Ammon's horn (tissue), 1 donor: ENCODE measurements at regions not wholly inside any gene's neighbourhood (a gene's known extent, or its start where the extent isn't known, plus 50 kb on each side); places are given as distances from the start of the nearest gene placed in this dataset.
A peak's percentile ranks its signal among the peaks of the same experiment; 100 is the strongest.
"Not testable (repeated sequence)": the region's sequence is repeated elsewhere in the genome, so short reads cannot be mapped to it uniquely, and the experiment has no call there.

Experiments used
- DNase-seq: peaks from one replicate; pipeline ENCODE4 v3.0.0-alpha.2; 2016; ENCODE audit warnings: low spot score

- DNase-seq: not testable (repeated sequence)
Observed at GRCh38 chr9:85792057-85792456, 50.3 kb upstream of the AGTPBP1 start.

DNA sequence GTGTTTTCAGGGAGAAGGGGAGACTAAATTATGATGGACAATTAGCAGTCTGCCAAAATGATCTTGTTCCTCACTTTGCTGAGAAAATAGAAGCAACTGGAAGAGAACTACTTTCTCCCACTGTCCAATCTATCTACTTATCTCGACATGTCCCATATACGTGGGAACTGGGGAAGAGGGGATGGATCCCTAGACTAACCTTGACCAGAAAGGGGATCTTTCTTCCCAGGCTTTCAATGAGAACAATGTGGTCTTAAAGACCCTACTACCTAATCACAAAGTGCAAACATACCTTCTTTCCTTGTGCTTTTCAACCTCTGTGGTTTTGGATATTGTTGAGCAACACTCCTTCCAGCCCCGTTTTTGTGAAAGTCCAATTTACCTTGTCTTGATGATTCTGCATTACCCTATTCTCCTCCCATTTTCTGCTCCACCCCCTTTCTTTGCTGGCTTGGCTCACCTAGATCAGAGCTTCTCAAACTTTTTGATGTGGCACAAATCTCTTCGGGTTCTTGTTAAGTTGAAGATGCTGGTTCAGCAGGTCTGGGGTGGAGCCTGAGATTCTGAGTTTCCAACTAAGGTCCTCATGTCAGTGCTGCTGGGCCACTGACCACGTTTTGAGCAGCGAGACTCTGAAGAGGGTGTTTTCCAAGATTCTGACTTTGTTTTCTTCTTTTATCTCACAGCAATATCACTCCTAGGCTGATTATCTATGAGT, 61.4 kb upstream of the AGTPBP1 start:
- DNase-seq: not testable (repeated sequence)

DNA sequence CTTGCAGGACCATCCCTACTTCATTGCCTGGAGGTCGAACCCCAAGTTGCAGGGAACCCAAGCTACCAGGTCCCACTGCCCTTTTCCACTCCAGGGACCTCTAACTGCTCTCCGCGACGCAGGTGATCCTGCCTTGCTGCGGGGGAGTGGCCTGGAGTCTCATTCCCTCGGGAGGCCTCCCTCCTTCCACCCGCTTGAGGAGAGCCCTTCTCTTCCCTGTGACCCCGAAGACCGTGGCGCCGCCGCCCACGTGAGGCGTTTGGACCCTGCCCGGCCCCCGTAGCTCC, 63.0 kb upstream of the AGTPBP1 start:
- DNase-seq: not testable (repeated sequence)

- peak; percentile 81 for DNase-seq
Observed at GRCh38 chr9:85805134-85806005, 63.6 kb upstream of the AGTPBP1 start.

DNA sequence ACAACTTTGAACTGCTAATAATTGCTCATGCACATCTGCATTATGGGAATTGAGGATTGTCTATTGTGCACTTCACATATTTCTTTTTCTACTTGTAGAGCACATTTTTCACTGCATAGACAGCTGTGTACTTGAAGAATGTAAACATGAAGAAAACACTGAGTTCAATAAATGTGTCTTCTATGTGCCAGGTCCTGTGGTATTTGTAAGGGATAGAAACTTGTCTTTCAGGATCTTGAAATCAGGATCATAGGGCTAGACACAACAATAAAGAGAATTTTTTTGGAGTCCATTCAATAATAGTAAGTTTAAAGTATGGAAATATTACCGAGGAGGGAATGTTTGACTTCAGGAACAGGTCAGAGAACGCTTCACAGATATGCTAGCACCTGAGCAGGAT, 66.6 kb upstream of the AGTPBP1 start:
- not testable (repeated sequence) for DNase-seq

- DNase-seq: not testable (repeated sequence)
Observed at GRCh38 chr9:85813388-85813787, 71.6 kb upstream of the AGTPBP1 start.

- not testable (repeated sequence) for DNase-seq
Observed at GRCh38 chr9:85814800-85815199, 73.0 kb upstream of the AGTPBP1 start.

- peak; percentile 15 for DNase-seq
Observed at GRCh38 chr9:85818971-85819370, 77.2 kb upstream of the AGTPBP1 start.

DNA sequence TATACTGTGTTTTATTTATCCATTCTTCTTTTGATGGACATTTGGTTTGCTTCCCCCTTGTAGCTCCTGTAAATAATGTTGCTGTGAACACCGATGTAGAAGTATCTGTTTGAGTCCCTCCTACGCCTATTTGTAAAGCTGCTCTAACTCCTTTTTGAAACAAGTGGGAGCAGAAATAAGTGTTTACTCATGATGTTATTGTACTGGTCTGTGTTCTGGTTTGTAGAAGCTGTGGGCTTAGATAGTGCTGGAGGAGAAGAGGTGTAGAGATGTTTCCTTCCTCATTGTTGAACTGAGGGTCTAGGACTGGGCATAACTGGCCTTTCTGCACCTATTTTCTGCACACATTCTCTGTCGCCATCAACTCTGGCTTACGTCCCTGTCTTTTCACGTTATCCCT, 78.8 kb upstream of the AGTPBP1 start:
- not testable (repeated sequence) for DNase-seq

- not testable (repeated sequence) for DNase-seq
Observed at GRCh38 chr9:85824949-85825348, 83.2 kb upstream of the AGTPBP1 start.

GRCh38 chr9:85834591-85834990, 92.8 kb upstream of the AGTPBP1 start:
- not testable (repeated sequence) for DNase-seq

DNA sequence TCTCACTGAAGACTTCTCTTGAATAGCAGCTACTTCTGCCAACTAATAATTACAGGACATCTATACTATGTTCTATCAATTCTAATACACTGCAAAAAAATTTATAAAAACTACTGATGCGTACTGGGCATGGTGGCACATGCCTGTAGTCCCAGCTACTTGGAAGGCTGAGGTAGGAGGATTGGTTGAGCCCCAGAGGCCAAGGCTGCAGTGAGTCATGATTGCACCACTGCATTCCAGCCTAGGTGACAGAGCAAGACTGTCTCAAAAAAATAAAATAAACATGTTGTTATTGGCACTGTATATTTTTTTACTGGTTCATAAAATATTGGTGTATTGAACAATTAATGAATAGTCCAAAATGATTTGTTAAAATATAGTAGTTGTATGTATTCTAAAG, 97.0 kb upstream of the NAA35 start:
- not testable (repeated sequence) for DNase-seq

GRCh38 chr9:85847782-85848181, 93.2 kb upstream of the NAA35 start:
- not testable (repeated sequence) for DNase-seq

- peak; percentile 15 for DNase-seq
Observed at GRCh38 chr9:85858056-85858750, 82.7 kb upstream of the NAA35 start.

DNA sequence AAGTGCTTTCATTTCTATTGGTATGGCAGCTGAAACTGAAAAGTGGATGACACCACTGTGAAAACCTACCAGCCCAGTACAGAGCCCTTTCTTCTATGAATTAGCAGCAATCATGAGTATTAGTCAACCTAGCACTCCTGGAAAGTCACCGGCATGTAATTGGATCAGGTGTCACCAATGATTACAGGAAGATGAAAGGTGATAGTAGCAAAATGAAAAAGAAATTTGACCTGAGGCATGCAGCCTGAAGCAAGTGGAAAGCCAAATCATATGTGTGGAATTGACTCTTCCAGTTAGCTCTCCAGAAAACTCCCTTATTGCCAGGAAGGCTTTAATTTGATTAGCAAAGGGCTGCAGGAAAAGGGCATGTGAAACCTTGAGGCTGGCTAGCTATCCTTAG, 81.2 kb upstream of the NAA35 start:
- no peak for DNase-seq

DNA sequence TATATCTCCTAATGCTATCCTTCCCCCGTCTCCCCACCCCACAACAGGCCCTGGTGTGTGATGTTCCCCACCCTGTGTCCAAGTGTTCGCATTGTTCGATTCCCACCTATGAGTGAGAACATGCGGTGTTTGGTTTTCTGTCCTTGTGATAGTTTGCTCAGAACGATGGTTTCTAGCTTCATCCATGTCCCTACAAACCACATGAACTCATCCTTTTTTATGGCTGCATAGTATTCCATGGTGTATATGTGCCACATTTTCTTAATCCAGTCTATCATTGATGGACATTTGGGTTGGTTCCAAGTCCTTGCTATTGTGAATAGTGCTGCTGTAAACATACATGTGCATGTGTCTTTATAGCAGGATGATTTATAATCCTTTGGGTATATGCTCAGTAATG, 79.1 kb upstream of the NAA35 start:
- not testable (repeated sequence) for DNase-seq

- DNase-seq: no peak
Observed at GRCh38 chr9:85863875-85864274, 77.1 kb upstream of the NAA35 start.

GRCh38 chr9:85871008-85871407, 69.9 kb upstream of the NAA35 start:
- DNase-seq: no peak

GRCh38 chr9:85871683-85872082, 69.3 kb upstream of the NAA35 start:
- not testable (repeated sequence) for DNase-seq

DNA sequence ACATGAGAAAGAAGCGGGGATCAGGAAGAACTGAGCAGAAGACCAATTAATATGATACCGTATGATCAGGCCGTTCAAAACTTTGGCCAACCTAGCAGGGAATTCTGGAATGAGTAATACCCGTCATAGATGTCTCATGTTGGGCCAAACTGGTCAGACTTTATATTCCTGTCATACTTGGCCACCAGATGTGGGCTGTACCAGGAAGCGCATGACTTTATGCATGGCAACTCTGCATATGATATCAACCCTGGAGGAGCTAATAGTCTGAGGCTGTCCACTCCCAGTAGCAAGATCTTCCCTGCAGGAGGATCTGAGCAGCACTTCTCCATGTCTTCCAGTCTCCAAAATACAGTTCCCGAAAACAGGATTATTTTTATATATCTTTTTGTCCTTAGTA, 68.5 kb upstream of the NAA35 start:
- DNase-seq: no peak

DNA sequence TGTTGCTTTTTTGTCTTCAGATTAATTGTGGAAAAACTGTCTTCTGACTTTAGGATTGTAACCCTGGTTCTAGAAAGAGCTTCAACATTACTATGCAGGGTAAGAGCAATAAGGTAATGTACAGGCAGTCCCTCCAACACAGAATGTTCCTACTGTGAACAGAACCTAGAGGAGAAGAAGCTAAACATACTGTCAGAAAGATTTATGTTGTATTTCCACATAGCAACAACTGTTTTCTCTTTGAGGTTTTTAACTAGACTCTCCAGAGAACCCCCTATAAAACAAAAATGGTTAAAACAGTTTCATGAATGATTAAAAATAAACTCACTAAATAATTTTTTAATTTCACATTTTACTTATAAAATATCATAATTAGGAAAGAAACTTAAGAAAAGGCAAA, 64.3 kb upstream of the NAA35 start:
- DNase-seq: no peak

GRCh38 chr9:85878872-85879597, 61.9 kb upstream of the NAA35 start:
- not testable (repeated sequence) for DNase-seq
